SH-SY5Y (cell line): ENCODE measurements at regions not wholly inside any gene's neighbourhood (a gene's known extent, or its start where the extent isn't known, plus 50 kb on each side); places are given as distances from the start of the nearest gene placed in this dataset.

Experiments
- GATA2 ChIP-seq: IDR thresholded peaks from 2 replicates; pipeline ENCODE4 v1.6.1; 2011; ENCODE audit warnings: mild to moderate bottlenecking, low read depth, low read length
- GATA3 ChIP-seq: IDR thresholded peaks from 2 replicates; pipeline ENCODE4 v1.6.1; 2011; ENCODE audit warnings: low read depth, mild to moderate bottlenecking, low read length, moderate library complexity

- TF ChIP-seq GATA3 = peak; percentile 93
- peak; percentile 97 for TF ChIP-seq GATA2
These were observed 57.3 kb upstream of the MBOAT2 start for GRCh38 chr2:9060819-9061218.
